ENCODE measurements at regions not wholly inside any gene's neighbourhood (a gene's known extent, or its start where the extent isn't known, plus 50 kb on each side); places are given as distances from the start of the nearest gene placed in this dataset.

- intact Hi-C loops (cut with DNase I): no loop called here
- no peak for DNase-seq
- H3K36me3 ChIP-seq: no peaks in the 10 kb centered on the region
- H3K27me3 ChIP-seq: no peaks in the 10 kb centered on the region
- TF ChIP-seq CTCF (IDR thresholded peaks at IDR 0.05) (no peak), EP300 (IDR thresholded peaks at IDR 0.05) (no peak), POLR2A (IDR thresholded peaks at IDR 0.05) (no peak)
- no peak overlapping the region for H3K4me3 ChIP-seq
- H3K27ac ChIP-seq: no peak overlapping the region
- no peaks in the 10 kb centered on the region for H3K4me1 ChIP-seq (ENCODE audit: insufficient read depth)
- no peaks in the 10 kb centered on the region for H3K9me3 ChIP-seq
These were observed 104.4 kb downstream of the SEC23IP start for GRCh38 chr10:119996944-119997343.

GRCh38 chr10:119997429-119997828, 104.9 kb downstream of the SEC23IP start:
- TF ChIP-seq EP300 (IDR thresholded peaks at IDR 0.05) (no peak), CTCF (IDR thresholded peaks at IDR 0.05) (no peak), POLR2A (IDR thresholded peaks at IDR 0.05) (no peak)
- H3K4me3 ChIP-seq: no peak overlapping the region
- DNase-seq: no peak

GRCh38 chr10:120002785-120003184, 110.3 kb downstream of the SEC23IP start:
- no peaks in the 10 kb centered on the region for H3K27me3 ChIP-seq
- no peaks in the 10 kb centered on the region for H3K36me3 ChIP-seq
- H3K27ac ChIP-seq: no peak overlapping the region
- H3K4me1 ChIP-seq (ENCODE audit: insufficient read depth): no peaks in the 10 kb centered on the region
- no peak for TF ChIP-seq CTCF (IDR thresholded peaks at IDR 0.05)
- TF ChIP-seq POLR2A (IDR thresholded peaks at IDR 0.05): no peak
- TF ChIP-seq EP300 (IDR thresholded peaks at IDR 0.05): no peak
- intact Hi-C loops (cut with DNase I): no loop called here
- no peaks in the 10 kb centered on the region for H3K9me3 ChIP-seq
- DNase-seq: no peak
- 79 to 85% (median 80%) methylated on average over 5 of the region's 5 CpGs for WGBS, 3 donors
- no peak overlapping the region for H3K4me3 ChIP-seq

More at GRCh38 chr10:119997429-119997828, 104.9 kb downstream of the SEC23IP start:
- 51 to 68% (median 60%) methylated on average over 2 of the region's 2 CpGs for WGBS, 3 donors
- Histone ChIP-seq H3K9me3 (no peaks in the 10 kb centered on the region), H3K27ac (no peak overlapping the region), H3K27me3 (no peaks in the 10 kb centered on the region), H3K36me3 (no peaks in the 10 kb centered on the region), H3K4me1 (ENCODE audit: insufficient read depth) (no peaks in the 10 kb centered on the region)
- intact Hi-C loops (cut with DNase I): no loop called here

GRCh38 chr10:120005207-120006201, 113.0 kb downstream of the SEC23IP start:
- no peak for DNase-seq
- Histone ChIP-seq H3K4me3 (no peak overlapping the region), H3K9me3 (no peaks in the 10 kb centered on the region), H3K27ac (no peak overlapping the region), H3K27me3 (no peaks in the 10 kb centered on the region), H3K36me3 (no peaks in the 10 kb centered on the region), H3K4me1 (ENCODE audit: insufficient read depth) (no peaks in the 10 kb centered on the region)
- TF ChIP-seq EP300 (IDR thresholded peaks at IDR 0.05): no peak
- no peak for TF ChIP-seq POLR2A (IDR thresholded peaks at IDR 0.05)
- TF ChIP-seq CTCF (IDR thresholded peaks at IDR 0.05): no peak
- intact Hi-C loops (cut with DNase I): no loop called here
- 43 to 47% (median 43%) methylated on average over 8 of the region's 8 CpGs for WGBS, 3 donors
